ENCODE measurements at regions not wholly inside any gene's neighbourhood (a gene's known extent, or its start where the extent isn't known, plus 50 kb on each side); places are given as distances from the start of the nearest gene placed in this dataset.

GRCh38 chr2:176560296-176560695, 291.1 kb downstream of the MTX2 start:
- no peaks in the 10 kb centered on the region for H3K36me3 ChIP-seq (ENCODE audit: insufficient read depth, low read length)
- H3K4me1 ChIP-seq (ENCODE audit: insufficient read depth, low read length): no peaks in the 10 kb centered on the region
- H3K27me3 ChIP-seq (ENCODE audit: insufficient read depth, low read length): peaks cover 31% of the 10 kb centered on the region
- H3K27ac ChIP-seq (ENCODE audit: low read depth, low read length): no peak overlapping the region
- WGBS: 86% methylated on average over 1 of the region's 2 CpGs
- H3K9me3 ChIP-seq (ENCODE audit: insufficient read depth, low read depth, low read length): no peaks in the 10 kb centered on the region
- no peak overlapping the region for H3K9ac ChIP-seq (ENCODE audit: low read depth, low read length)
- no peak overlapping the region for H3K4me3 ChIP-seq (ENCODE audit: low read length)

- no peaks in the 10 kb centered on the region for H3K9me3 ChIP-seq (ENCODE audit: insufficient read depth, low read depth, low read length)
- no peaks in the 10 kb centered on the region for H3K4me1 ChIP-seq (ENCODE audit: insufficient read depth, low read length)
- no peak overlapping the region for H3K4me3 ChIP-seq (ENCODE audit: low read length)
- 79% methylated on average over 4 of the region's 4 CpGs for WGBS
- no peak overlapping the region for H3K9ac ChIP-seq (ENCODE audit: low read depth, low read length)
- H3K27ac ChIP-seq (ENCODE audit: low read depth, low read length): no peak overlapping the region
- H3K36me3 ChIP-seq (ENCODE audit: insufficient read depth, low read length): no peaks in the 10 kb centered on the region
- H3K27me3 ChIP-seq (ENCODE audit: insufficient read depth, low read length): peaks cover 17% of the 10 kb centered on the region
These were observed 292.5 kb downstream of the MTX2 start for GRCh38 chr2:176561706-176562105.

- Histone ChIP-seq H3K4me1 (ENCODE audit: insufficient read depth, low read length) (no peaks in the 10 kb centered on the region), H3K27ac (ENCODE audit: low read depth, low read length) (no peak overlapping the region), H3K36me3 (ENCODE audit: insufficient read depth, low read length) (no peaks in the 10 kb centered on the region), H3K9ac (ENCODE audit: low read depth, low read length) (no peak overlapping the region), H3K9me3 (ENCODE audit: insufficient read depth, low read depth, low read length) (no peaks in the 10 kb centered on the region), H3K4me3 (ENCODE audit: low read length) (no peak overlapping the region), H3K27me3 (ENCODE audit: insufficient read depth, low read length) (peaks cover 9% of the 10 kb centered on the region; the same call in 1 of the 2 replicates)
- WGBS: 83% methylated on average over 4 of the region's 4 CpGs
These were observed 293.3 kb downstream of the MTX2 start for GRCh38 chr2:176562359-176563078.

- no peak overlapping the region for H3K4me3 ChIP-seq (ENCODE audit: low read length)
- 93% methylated on average over 18 of the region's 18 CpGs for WGBS
- peaks cover 6% of the 10 kb centered on the region for H3K27me3 ChIP-seq (ENCODE audit: insufficient read depth, low read length)
- no peak overlapping the region for H3K9ac ChIP-seq (ENCODE audit: low read depth, low read length)
- H3K4me1 ChIP-seq (ENCODE audit: insufficient read depth, low read length): no peaks in the 10 kb centered on the region
- no peaks in the 10 kb centered on the region for H3K36me3 ChIP-seq (ENCODE audit: insufficient read depth, low read length)
- H3K9me3 ChIP-seq (ENCODE audit: insufficient read depth, low read depth, low read length): no peaks in the 10 kb centered on the region
- H3K27ac ChIP-seq (ENCODE audit: low read depth, low read length): no peak overlapping the region
These were observed 296.5 kb downstream of the MTX2 start for GRCh38 chr2:176565641-176566323.

GRCh38 chr2:176566496-176566895, 297.3 kb downstream of the MTX2 start:
- 92% methylated on average over 1 of the region's 1 CpG for WGBS
- H3K27me3 ChIP-seq (ENCODE audit: insufficient read depth, low read length): peaks cover 6% of the 10 kb centered on the region
- H3K27ac ChIP-seq (ENCODE audit: low read depth, low read length): no peak overlapping the region
- no peaks in the 10 kb centered on the region for H3K4me1 ChIP-seq (ENCODE audit: insufficient read depth, low read length)
- no peak overlapping the region for H3K9ac ChIP-seq (ENCODE audit: low read depth, low read length)
- no peaks in the 10 kb centered on the region for H3K9me3 ChIP-seq (ENCODE audit: insufficient read depth, low read depth, low read length)
- no peak overlapping the region for H3K4me3 ChIP-seq (ENCODE audit: low read length)
- H3K36me3 ChIP-seq (ENCODE audit: insufficient read depth, low read length): no peaks in the 10 kb centered on the region

- Histone ChIP-seq H3K4me3 (ENCODE audit: low read length) (no peak overlapping the region), H3K27ac (ENCODE audit: low read depth, low read length) (no peak overlapping the region), H3K36me3 (ENCODE audit: insufficient read depth, low read length) (no peaks in the 10 kb centered on the region), H3K9me3 (ENCODE audit: insufficient read depth, low read depth, low read length) (no peaks in the 10 kb centered on the region), H3K27me3 (ENCODE audit: insufficient read depth, low read length) (peaks cover 3% of the 10 kb centered on the region; the same call in 1 of the 2 replicates), H3K4me1 (ENCODE audit: insufficient read depth, low read length) (no peaks in the 10 kb centered on the region), H3K9ac (ENCODE audit: low read depth, low read length) (no peak overlapping the region)
These were observed 297.7 kb downstream of the MTX2 start for GRCh38 chr2:176566961-176567360.

GRCh38 chr2:176567361-176567760, 298.1 kb downstream of the MTX2 start:
- Histone ChIP-seq H3K27ac (ENCODE audit: low read depth, low read length) (no peak overlapping the region), H3K36me3 (ENCODE audit: insufficient read depth, low read length) (no peaks in the 10 kb centered on the region), H3K4me3 (ENCODE audit: low read length) (no peak overlapping the region), H3K27me3 (ENCODE audit: insufficient read depth, low read length) (peaks cover 3% of the 10 kb centered on the region; the same call in 1 of the 2 replicates), H3K9ac (ENCODE audit: low read depth, low read length) (no peak overlapping the region), H3K4me1 (ENCODE audit: insufficient read depth, low read length) (no peaks in the 10 kb centered on the region), H3K9me3 (ENCODE audit: insufficient read depth, low read depth, low read length) (no peaks in the 10 kb centered on the region)
- 90% methylated on average over 2 of the region's 2 CpGs for WGBS

- Histone ChIP-seq H3K9me3 (ENCODE audit: insufficient read depth, low read depth, low read length) (no peaks in the 10 kb centered on the region), H3K27me3 (ENCODE audit: insufficient read depth, low read length) (peaks cover 3% of the 10 kb centered on the region; the same call in 1 of the 2 replicates), H3K36me3 (ENCODE audit: insufficient read depth, low read length) (no peaks in the 10 kb centered on the region), H3K27ac (ENCODE audit: low read depth, low read length) (no peak overlapping the region), H3K4me1 (ENCODE audit: insufficient read depth, low read length) (no peaks in the 10 kb centered on the region), H3K4me3 (ENCODE audit: low read length) (no peak overlapping the region), H3K9ac (ENCODE audit: low read depth, low read length) (no peak overlapping the region)
- WGBS: 93% methylated on average over 3 of the region's 3 CpGs
These were observed 300.3 kb downstream of the MTX2 start for GRCh38 chr2:176569574-176569973.

GRCh38 chr2:176573612-176574483, 304.6 kb downstream of the MTX2 start:
- no peak overlapping the region for H3K27ac ChIP-seq (ENCODE audit: low read depth, low read length)
- 95% methylated on average over 4 of the region's 4 CpGs for WGBS
- no peak overlapping the region for H3K9ac ChIP-seq (ENCODE audit: low read depth, low read length)

GRCh38 chr2:176574484-176575236, 305.4 kb downstream of the MTX2 start:
- no peaks in the 10 kb centered on the region for H3K36me3 ChIP-seq (ENCODE audit: insufficient read depth, low read length)
- H3K27me3 ChIP-seq (ENCODE audit: insufficient read depth, low read length): peaks cover 3% of the 10 kb centered on the region; the same call in 1 of the 2 replicates
- 92% methylated on average over 9 of the region's 9 CpGs for WGBS
- H3K27ac ChIP-seq (ENCODE audit: low read depth, low read length): no peak overlapping the region
- no peaks in the 10 kb centered on the region for H3K4me1 ChIP-seq (ENCODE audit: insufficient read depth, low read length)
- no peak overlapping the region for H3K9ac ChIP-seq (ENCODE audit: low read depth, low read length)
- no peak overlapping the region for H3K4me3 ChIP-seq (ENCODE audit: low read length)
- H3K9me3 ChIP-seq (ENCODE audit: insufficient read depth, low read depth, low read length): no peaks in the 10 kb centered on the region

More at GRCh38 chr2:176573612-176574483, 304.6 kb downstream of the MTX2 start:
- Histone ChIP-seq H3K36me3 (ENCODE audit: insufficient read depth, low read length) (no peaks in the 10 kb centered on the region), H3K27me3 (ENCODE audit: insufficient read depth, low read length) (peaks cover 3% of the 10 kb centered on the region; the same call in 1 of the 2 replicates), H3K4me1 (ENCODE audit: insufficient read depth, low read length) (no peaks in the 10 kb centered on the region), H3K4me3 (ENCODE audit: low read length) (no peak overlapping the region), H3K9me3 (ENCODE audit: insufficient read depth, low read depth, low read length) (no peaks in the 10 kb centered on the region)

Data from HUES64 (cell line).